Epithelial cell of esophagus (primary cell): ENCODE measurements at regions not wholly inside any gene's neighbourhood (a gene's known extent, or its start where the extent isn't known, plus 50 kb on each side); places are given as distances from the start of the nearest gene placed in this dataset.

ENCODE experiments used
- DNase-seq: peaks from one replicate; pipeline ENCODE4 v3.0.0; 2010; ENCODE audit warnings: low read depth
- H3K4me3 ChIP-seq: 2 replicates; pipeline ENCODE4 v1.5.1; 2011; ENCODE audit warnings: mild to moderate bottlenecking, low read length, control low read depth
- TF ChIP-seq, protein P1 (sequence below): IDR thresholded peaks from 2 replicates; pipeline ENCODE4 v1.5.1; 2011; ENCODE audit warnings: low read depth, mild to moderate bottlenecking, low read length, control low read depth, inconsistent platforms; ENCODE audit not compliant: insufficient read depth; ENCODE audit errors: missing control alignments

DNA sequence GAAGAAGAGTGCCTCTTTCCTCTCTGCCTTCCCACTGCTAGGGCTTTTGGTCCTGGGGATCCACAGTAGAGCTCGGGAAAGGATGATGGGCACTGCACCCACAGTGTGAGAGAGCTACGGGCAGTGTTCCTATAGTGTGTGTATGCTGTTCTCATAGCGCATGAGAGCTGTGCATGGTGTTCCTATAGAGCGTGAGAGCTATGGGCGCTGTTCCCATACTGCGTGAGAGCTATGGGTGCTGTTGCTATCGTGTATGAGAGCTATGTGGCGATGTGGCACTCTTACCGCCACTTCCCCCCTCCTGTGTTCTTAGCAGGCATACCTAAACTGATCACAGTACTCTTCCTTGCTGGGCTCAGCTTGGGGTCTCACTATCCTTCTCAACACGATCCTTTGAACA lies 213.5 kb downstream of the EDEM1 start:
- no peak overlapping the region for H3K4me3 ChIP-seq
- no peak for DNase-seq
- TF ChIP-seq, protein P1, sequence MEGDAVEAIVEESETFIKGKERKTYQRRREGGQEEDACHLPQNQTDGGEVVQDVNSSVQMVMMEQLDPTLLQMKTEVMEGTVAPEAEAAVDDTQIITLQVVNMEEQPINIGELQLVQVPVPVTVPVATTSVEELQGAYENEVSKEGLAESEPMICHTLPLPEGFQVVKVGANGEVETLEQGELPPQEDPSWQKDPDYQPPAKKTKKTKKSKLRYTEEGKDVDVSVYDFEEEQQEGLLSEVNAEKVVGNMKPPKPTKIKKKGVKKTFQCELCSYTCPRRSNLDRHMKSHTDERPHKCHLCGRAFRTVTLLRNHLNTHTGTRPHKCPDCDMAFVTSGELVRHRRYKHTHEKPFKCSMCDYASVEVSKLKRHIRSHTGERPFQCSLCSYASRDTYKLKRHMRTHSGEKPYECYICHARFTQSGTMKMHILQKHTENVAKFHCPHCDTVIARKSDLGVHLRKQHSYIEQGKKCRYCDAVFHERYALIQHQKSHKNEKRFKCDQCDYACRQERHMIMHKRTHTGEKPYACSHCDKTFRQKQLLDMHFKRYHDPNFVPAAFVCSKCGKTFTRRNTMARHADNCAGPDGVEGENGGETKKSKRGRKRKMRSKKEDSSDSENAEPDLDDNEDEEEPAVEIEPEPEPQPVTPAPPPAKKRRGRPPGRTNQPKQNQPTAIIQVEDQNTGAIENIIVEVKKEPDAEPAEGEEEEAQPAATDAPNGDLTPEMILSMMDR = no peak

DNA sequence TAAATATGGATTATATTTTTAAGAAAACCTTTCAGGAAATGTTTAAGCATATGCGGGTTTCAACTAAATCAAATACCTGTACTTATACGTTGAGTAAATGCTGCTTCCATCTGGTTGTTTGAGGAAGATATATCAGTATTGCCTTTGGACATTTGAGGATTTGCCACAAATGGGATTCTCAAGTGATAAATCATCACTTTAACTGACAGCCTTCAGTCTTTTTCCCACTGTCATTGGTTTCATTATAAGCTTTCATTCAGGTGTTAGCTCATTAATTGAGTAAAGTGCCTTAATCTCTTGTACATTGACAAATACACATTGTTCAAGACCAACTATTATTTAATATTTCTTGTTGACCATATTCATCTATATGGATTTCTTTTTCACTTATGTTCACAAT lies 217.2 kb downstream of the EDEM1 start:
- DNase-seq = no peak
- TF ChIP-seq, protein P1 = no peak
- H3K4me3 ChIP-seq = no peak overlapping the region

DNA sequence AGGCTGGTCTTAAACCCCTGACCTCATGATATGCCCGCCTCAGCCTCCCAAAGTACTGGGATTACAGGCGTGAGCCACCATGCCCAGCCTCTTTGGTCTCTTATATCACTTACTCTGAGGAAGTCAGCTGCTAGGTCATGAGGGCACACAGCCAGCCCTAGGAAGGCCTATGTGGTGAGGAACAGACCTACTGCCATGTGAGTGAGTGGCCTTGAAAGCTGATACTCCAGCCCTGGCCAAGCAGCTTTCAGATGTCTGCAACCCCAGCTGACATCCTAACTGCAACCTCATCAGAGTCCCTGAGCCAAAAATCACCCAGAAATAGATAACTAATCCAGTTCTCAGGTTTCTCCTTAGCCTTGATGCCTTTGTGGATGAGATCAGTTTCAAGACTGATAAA lies 224.3 kb downstream of the EDEM1 start:
- no peak overlapping the region for H3K4me3 ChIP-seq
- no peak for DNase-seq
- TF ChIP-seq, protein P1 = no peak

DNA sequence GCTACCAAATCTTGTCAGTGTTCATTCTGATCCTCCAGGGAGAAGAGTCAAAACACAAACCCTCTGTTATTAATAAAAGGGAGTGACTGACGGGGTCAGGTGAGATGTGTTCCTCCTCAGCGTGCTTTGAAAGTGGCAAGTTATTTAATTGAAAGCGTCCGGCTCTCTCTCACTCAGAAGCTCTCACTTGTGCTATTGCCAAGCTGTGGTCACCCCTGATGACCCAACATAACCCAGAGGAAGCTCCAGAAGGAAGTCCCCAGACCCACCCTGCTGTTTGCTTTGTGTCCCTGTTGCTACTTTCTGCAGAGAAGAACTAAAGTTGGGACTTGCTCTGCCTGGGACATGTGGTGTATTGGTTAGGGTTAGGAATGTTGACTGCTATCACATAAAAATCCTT lies 235.6 kb downstream of the EDEM1 start:
- no peak for DNase-seq
- TF ChIP-seq, protein P1 = no peak
- H3K4me3 ChIP-seq = no peak overlapping the region

DNA sequence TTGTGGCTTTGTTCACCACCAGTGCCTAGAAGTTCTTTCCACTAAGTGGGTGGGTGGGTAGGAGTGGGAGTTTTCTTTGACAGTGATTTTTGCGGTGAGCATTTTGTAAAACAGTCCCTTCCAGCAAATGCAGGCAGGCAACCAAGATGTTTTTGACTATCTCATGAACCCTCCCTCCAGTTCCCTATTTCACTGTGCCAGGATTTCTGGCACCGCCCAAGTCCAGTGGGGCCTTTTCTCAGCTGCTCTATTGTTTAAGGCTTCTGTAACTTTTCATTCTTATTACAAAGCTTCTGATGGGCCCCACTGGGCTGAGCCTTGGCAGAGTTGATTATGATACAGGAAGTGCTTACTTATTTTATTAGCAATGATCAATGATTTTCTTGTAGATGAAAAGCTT lies 236.0 kb downstream of the EDEM1 start:
- H3K4me3 ChIP-seq = no peak overlapping the region
- DNase-seq = no peak
- TF ChIP-seq, protein P1 = no peak

DNA sequence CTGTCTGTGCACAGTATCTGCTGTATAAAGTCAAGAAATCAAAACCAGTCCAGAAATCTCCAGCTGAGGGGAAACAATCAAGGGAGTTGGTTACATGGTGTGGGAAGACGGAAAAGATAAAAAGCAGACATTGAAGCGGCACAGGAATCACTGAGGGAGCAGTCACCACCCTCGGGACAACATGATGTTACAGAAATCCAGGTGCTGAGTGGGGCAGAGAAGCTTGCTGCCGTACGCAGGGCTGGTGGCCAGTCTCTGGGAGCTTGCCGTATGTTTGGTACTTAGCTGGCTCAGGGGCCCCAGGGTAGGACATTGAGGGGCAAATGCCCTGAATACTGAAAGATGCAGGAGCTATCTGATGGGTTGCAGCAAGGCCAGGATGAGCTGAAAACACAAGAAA lies 237.9 kb downstream of the EDEM1 start:
- H3K4me3 ChIP-seq = no peak overlapping the region
- no peak for DNase-seq
- TF ChIP-seq, protein P1 = no peak

DNA sequence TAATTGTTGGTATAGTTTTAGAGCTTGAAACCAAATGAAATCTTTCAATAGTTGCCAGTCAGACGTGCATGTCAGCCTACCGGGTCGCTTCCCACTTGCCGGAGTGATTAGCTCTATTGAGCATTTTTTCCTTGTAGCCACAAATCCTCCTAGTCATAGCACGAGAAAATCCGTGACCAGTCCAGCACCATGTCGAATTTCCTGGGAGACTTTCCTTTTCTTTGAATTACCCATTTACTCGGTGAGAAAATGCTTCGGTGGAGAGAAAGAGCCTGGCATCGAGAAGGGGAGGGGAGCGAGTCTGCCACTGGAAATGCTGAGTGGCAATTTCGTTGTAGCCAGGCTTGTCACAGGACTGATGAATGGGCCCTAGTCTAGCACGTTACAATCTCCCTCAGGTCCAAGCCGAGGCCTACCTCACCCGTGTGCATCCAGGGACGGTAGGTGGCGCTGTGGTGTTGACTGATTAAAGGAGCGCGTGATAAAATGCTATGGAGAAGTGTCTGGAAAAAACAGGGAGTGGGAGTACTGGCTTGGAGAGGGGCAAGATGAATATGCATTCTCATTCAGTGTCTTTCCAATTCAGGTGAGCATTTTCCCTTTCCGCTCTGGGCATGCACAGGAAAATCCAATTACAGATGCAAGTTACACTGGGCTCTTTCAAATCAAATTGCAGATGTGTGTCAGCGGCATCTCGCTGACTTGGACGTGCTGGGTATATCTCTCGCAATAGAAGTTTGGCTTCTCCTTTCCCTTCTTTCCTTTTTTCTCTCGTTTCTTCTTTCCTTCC lies 238.8 kb downstream of the EDEM1 start:
- no peak overlapping the region for H3K4me3 ChIP-seq
- TF ChIP-seq, protein P1 = peak; percentile 92
- peak; percentile 77 for DNase-seq
